DOHH2 (cell line): ENCODE measurements at regions not wholly inside any gene's neighbourhood (a gene's known extent, or its start where the extent isn't known, plus 50 kb on each side); places are given as distances from the start of the nearest gene placed in this dataset.

Experiments used
- H3F3A ChIP-seq: fragments of 200-600 bp; sonication (generic), shearing (Covaris generic); 2 replicates; pipeline ENCODE4 v1.6.0; 2016; ENCODE audit warnings: antibody characterized with exemption, mild to moderate bottlenecking; ENCODE audit not compliant: control insufficient read depth, insufficient read depth
- H3K27ac ChIP-seq: fragments of 200-600 bp; sonication (generic); 2 replicates; pipeline ENCODE4 v1.5.1; 2014; ENCODE audit warnings: low read depth, mild to moderate bottlenecking, low read length, moderate library complexity
- H3K27me3 ChIP-seq: fragments of 200-600 bp; sonication (generic); 2 replicates; pipeline ENCODE4 v1.6.1; 2014; ENCODE audit warnings: mild to moderate bottlenecking, low read length, mixed read lengths; ENCODE audit not compliant: control insufficient read depth
- H3K36me3 ChIP-seq: fragments of 200-600 bp; sonication (generic); 2 replicates; pipeline ENCODE4 v1.6.1; 2014; ENCODE audit warnings: mild to moderate bottlenecking, low read length, moderate library complexity, mixed read lengths; ENCODE audit not compliant: control insufficient read depth
- H3K4me1 ChIP-seq: fragments of 200-600 bp; sonication (generic); 2 replicates; pipeline ENCODE4 v1.6.1; 2014; ENCODE audit warnings: mild to moderate bottlenecking, low read length, mixed read lengths; ENCODE audit not compliant: control insufficient read depth
- H3K4me2 ChIP-seq: fragments of 200-600 bp; sonication (generic); 2 replicates; pipeline ENCODE4 v1.6.0; 2014; ENCODE audit warnings: mild to moderate bottlenecking, low read length, moderate library complexity
- H3K4me3 ChIP-seq: fragments of 200-600 bp; sonication (generic); 2 replicates; pipeline ENCODE4 v1.5.1; 2014; ENCODE audit warnings: mild to moderate bottlenecking, low read length, mixed read lengths
- H3K79me2 ChIP-seq: fragments of 200-600 bp; sonication (generic); 2 replicates; pipeline ENCODE4 v1.6.1; 2014; ENCODE audit warnings: mild to moderate bottlenecking, low read length, mixed read lengths; ENCODE audit not compliant: control insufficient read depth
- H3K9me2 ChIP-seq: fragments of 200-600 bp; sonication (generic); replicated peaks from 2 replicates; pipeline ENCODE4 v1.6.1; 2014; ENCODE audit warnings: mild to moderate bottlenecking, low read length, mixed read lengths; ENCODE audit not compliant: control insufficient read depth
- H3K9me3 ChIP-seq: fragments of 200-600 bp; sonication (generic); 2 replicates; pipeline ENCODE4 v1.6.1; 2014; ENCODE audit warnings: antibody characterized with exemption, low read length, mixed read lengths; ENCODE audit not compliant: control insufficient read depth, insufficient read depth
- H4K20me1 ChIP-seq: fragments of 200-600 bp; sonication (generic); 2 replicates; pipeline ENCODE4 v1.6.0; 2014; ENCODE audit warnings: low read depth, mild to moderate bottlenecking, antibody characterized with exemption, low read length, moderate library complexity; ENCODE audit not compliant: control insufficient read depth, insufficient read depth
- EZH2phosphoT487 ChIP-seq: fragments of 200-600 bp; sonication (generic); IDR thresholded peaks from 2 replicates; pipeline ENCODE4 v1.6.1; 2017; ENCODE audit warnings: borderline replicate concordance, mild to moderate bottlenecking, antibody characterized with exemption, low read length, moderate library complexity, mixed read lengths
- TF ChIP-seq, protein P1 (sequence below): fragments of 200-600 bp; sonication (generic); IDR thresholded peaks from one replicate; pipeline ENCODE4 v1.5.1; 2014; ENCODE audit warnings: antibody characterized with exemption, mild to moderate bottlenecking, low read depth, low read length; ENCODE audit not compliant: poor library complexity, severe bottlenecking

DNA sequence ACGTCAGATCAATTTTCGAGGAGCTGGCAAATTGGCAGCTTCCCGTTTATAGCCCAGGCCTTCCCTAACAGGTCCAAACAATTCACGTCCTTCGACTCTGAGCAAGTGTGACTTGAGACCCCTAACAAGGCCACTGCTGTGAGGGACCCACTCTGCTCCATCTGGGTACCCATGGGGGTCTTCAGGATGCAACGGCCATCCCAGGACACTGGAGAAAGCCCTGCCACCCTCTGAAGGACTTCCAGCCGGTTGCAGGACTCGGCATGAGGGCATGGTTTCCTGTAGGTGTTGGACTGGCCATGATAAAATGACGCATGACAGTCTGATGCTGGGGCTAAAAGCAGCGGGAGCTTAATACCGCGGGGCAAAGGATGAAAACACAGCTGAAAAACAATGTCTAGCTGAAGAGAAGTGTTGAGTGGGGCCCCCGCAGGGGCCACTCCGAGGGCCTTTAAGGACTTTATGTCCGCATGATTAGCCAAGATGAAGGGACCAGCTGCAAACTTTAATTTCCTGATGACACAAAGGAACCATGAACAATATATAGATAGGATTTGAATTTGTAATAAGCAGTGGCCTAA lies 113.3 kb upstream of the ZNF521 start:
- TF ChIP-seq, protein P1, sequence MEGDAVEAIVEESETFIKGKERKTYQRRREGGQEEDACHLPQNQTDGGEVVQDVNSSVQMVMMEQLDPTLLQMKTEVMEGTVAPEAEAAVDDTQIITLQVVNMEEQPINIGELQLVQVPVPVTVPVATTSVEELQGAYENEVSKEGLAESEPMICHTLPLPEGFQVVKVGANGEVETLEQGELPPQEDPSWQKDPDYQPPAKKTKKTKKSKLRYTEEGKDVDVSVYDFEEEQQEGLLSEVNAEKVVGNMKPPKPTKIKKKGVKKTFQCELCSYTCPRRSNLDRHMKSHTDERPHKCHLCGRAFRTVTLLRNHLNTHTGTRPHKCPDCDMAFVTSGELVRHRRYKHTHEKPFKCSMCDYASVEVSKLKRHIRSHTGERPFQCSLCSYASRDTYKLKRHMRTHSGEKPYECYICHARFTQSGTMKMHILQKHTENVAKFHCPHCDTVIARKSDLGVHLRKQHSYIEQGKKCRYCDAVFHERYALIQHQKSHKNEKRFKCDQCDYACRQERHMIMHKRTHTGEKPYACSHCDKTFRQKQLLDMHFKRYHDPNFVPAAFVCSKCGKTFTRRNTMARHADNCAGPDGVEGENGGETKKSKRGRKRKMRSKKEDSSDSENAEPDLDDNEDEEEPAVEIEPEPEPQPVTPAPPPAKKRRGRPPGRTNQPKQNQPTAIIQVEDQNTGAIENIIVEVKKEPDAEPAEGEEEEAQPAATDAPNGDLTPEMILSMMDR: no peak
- TF ChIP-seq EZH2phosphoT487: no peak
- H3K4me2 ChIP-seq: no peak overlapping the region

GRCh38 chr18:25464227-25464626 lies 112.3 kb upstream of the ZNF521 start:
- Histone ChIP-seq H3K4me1 (no peaks in the 10 kb centered on the region), H3K9me2 (no peaks in the 10 kb centered on the region), H3K79me2 (no peaks in the 10 kb centered on the region), H3K4me3 (no peak overlapping the region), H3K4me2 (no peak overlapping the region), H3K27me3 (no peaks in the 10 kb centered on the region), H3F3A (no peaks in the 10 kb centered on the region), H4K20me1 (no peaks in the 10 kb centered on the region), H3K36me3 (no peaks in the 10 kb centered on the region), H3K27ac (no peak overlapping the region), H3K9me3 (no peaks in the 10 kb centered on the region)
- TF ChIP-seq, protein P1: no peak
- no peak for TF ChIP-seq EZH2phosphoT487

More for the DNA sequence above, 113.3 kb upstream of the ZNF521 start:
- no peaks in the 10 kb centered on the region for H3K9me3 ChIP-seq
- no peaks in the 10 kb centered on the region for H3K27me3 ChIP-seq
- no peaks in the 10 kb centered on the region for H3K4me1 ChIP-seq
- no peaks in the 10 kb centered on the region for H3F3A ChIP-seq
- no peaks in the 10 kb centered on the region for H4K20me1 ChIP-seq
- no peaks in the 10 kb centered on the region for H3K9me2 ChIP-seq
- H3K27ac ChIP-seq: no peak overlapping the region
- H3K4me3 ChIP-seq: no peak overlapping the region
- no peaks in the 10 kb centered on the region for H3K79me2 ChIP-seq
- no peaks in the 10 kb centered on the region for H3K36me3 ChIP-seq

DNA sequence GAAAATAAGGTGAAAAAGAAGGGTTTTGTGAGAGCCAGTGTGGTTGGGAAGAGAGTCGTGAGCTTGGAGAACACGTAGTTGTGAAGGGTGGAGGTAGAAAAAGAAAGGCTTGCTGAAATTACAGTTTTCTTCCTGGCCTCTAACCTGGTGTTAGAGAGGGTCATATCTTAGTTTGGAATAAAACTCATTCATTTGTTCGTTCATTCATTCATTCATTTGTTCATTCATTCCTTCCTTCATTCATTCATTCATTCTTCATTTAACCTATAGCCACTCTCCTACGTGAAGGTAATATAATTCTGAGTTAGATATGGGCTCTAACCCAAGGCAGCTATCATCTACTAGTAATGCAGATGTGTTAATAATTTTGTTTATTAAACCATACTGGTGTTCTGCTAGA lies 111.8 kb upstream of the ZNF521 start:
- Histone ChIP-seq H4K20me1 (no peaks in the 10 kb centered on the region), H3K9me3 (no peaks in the 10 kb centered on the region), H3F3A (no peaks in the 10 kb centered on the region), H3K4me2 (no peak overlapping the region), H3K4me3 (no peak overlapping the region), H3K9me2 (no peaks in the 10 kb centered on the region), H3K36me3 (no peaks in the 10 kb centered on the region), H3K79me2 (no peaks in the 10 kb centered on the region), H3K27ac (no peak overlapping the region), H3K27me3 (no peaks in the 10 kb centered on the region), H3K4me1 (no peaks in the 10 kb centered on the region)
- no peak for TF ChIP-seq EZH2phosphoT487
- TF ChIP-seq, protein P1: no peak
